ENCODE measurements at regions not wholly inside any gene's neighbourhood (a gene's known extent, or its start where the extent isn't known, plus 50 kb on each side); places are given as distances from the start of the nearest gene placed in this dataset.

DNA sequence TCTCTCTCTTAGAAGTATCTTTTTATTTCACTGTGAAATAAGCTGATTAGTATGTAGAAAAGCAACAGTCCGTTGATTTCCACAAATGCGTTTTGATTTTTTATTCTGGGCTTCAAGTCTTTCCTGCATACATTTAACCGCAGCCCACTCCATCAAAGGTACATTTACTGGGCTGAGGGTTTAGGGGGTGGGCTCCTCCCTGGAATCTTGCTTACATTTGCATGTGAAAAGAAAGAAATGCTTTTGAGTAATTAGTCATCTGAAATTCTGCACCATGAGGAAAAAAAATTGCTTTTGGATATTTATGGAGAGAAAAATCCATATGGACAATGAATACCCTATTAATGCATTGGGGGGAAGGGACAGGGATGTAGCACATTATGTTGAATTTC lies 178.3 kb upstream of the MCHR2 start:
- TF ChIP-seq TAF1 (IDR thresholded peaks at IDR 0.05; ENCODE audit: borderline replicate concordance, insufficient read depth, low read length) (no peak), POLR2AphosphoS5 (IDR thresholded peaks at IDR 0.05; ENCODE audit: low read depth, low read length) (no peak), SIN3A (IDR thresholded peaks at IDR 0.05; ENCODE audit: borderline replicate concordance, insufficient read depth, low read length) (no peak), FOXP2 (optimal IDR thresholded peaks at IDR 0.05; ENCODE audit: borderline replicate concordance, extremely low read depth, extremely low read length, insufficient read depth) (no peak)
- TF ChIP-seq, protein P1, sequence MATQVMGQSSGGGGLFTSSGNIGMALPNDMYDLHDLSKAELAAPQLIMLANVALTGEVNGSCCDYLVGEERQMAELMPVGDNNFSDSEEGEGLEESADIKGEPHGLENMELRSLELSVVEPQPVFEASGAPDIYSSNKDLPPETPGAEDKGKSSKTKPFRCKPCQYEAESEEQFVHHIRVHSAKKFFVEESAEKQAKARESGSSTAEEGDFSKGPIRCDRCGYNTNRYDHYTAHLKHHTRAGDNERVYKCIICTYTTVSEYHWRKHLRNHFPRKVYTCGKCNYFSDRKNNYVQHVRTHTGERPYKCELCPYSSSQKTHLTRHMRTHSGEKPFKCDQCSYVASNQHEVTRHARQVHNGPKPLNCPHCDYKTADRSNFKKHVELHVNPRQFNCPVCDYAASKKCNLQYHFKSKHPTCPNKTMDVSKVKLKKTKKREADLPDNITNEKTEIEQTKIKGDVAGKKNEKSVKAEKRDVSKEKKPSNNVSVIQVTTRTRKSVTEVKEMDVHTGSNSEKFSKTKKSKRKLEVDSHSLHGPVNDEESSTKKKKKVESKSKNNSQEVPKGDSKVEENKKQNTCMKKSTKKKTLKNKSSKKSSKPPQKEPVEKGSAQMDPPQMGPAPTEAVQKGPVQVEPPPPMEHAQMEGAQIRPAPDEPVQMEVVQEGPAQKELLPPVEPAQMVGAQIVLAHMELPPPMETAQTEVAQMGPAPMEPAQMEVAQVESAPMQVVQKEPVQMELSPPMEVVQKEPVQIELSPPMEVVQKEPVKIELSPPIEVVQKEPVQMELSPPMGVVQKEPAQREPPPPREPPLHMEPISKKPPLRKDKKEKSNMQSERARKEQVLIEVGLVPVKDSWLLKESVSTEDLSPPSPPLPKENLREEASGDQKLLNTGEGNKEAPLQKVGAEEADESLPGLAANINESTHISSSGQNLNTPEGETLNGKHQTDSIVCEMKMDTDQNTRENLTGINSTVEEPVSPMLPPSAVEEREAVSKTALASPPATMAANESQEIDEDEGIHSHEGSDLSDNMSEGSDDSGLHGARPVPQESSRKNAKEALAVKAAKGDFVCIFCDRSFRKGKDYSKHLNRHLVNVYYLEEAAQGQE (IDR thresholded peaks at IDR 0.05; ENCODE audit: insufficient read depth in 1 of 2, low read depth in 2 of 2, low read length in 2 of 2), result no peak

DNA sequence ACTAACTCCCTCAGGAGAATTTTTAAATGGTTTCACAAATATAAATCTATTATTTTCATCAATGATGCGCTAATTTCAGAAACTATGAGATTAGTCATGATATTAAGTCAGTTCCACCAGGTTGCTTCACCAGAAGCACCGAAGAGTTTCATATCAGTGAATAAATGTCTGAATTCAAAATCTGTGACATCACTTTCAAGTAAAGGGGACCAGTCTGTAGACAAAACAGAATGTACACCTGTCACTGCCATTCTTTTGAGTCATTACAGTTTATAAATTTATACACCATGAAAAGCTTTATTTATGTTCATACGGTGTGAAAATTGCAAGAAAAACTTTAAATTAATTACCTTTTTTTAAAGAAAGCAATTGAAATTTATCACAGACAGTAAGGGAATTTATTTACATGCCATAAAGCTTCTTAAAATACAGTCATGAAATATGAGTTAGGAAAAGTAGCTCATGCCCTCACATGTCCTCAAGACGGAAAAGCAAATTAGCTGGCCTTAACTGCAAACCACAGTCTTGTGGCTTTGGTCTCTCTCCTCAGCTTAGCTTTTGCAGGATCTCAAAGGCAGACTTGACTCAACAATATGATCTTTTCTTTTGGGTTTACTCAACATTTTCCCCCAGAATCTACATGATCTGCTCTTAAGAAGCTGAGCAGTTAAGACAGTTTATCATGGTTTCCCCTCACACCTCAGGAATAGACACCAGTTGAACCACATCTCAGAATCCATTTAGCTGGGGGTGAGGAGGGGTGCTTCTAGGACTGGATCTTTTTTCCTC lies 177.7 kb upstream of the MCHR2 start:
- TF ChIP-seq POLR2AphosphoS5 (IDR thresholded peaks at IDR 0.05; ENCODE audit: low read depth, low read length), result no peak
- no peak for TF ChIP-seq SIN3A (IDR thresholded peaks at IDR 0.05; ENCODE audit: borderline replicate concordance, insufficient read depth, low read length)
- TF ChIP-seq FOXP2 (optimal IDR thresholded peaks at IDR 0.05; ENCODE audit: borderline replicate concordance, extremely low read depth, extremely low read length, insufficient read depth), result no peak
- TF ChIP-seq TAF1 (IDR thresholded peaks at IDR 0.05; ENCODE audit: borderline replicate concordance, insufficient read depth, low read length), result no peak
- TF ChIP-seq, protein P1 (IDR thresholded peaks at IDR 0.05; ENCODE audit: insufficient read depth in 1 of 2, low read depth in 2 of 2, low read length in 2 of 2), result no peak

DNA sequence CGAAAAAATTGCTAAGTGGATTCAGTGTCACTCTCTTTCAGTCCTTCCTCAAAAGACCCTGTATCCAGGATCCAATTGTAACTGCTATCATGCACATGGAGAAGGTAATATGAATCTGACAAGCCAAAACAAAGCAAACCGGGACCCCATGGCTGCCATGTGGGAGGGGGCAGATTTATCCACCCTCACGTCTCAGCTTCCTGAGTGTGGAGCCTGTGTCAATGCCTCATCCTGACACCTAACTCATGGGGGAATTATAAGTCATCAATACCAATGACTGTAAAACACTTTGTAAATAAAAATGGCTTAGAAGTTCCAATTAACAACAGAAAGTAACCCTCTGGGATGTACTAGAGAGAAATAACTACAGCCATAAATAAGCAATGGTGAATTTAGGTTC lies 174.1 kb upstream of the MCHR2 start:
- TF ChIP-seq FOXP2 (optimal IDR thresholded peaks at IDR 0.05; ENCODE audit: borderline replicate concordance, extremely low read depth, extremely low read length, insufficient read depth) (no peak), TAF1 (IDR thresholded peaks at IDR 0.05; ENCODE audit: borderline replicate concordance, insufficient read depth, low read length) (no peak), SIN3A (IDR thresholded peaks at IDR 0.05; ENCODE audit: borderline replicate concordance, insufficient read depth, low read length) (no peak), POLR2AphosphoS5 (IDR thresholded peaks at IDR 0.05; ENCODE audit: low read depth, low read length) (no peak)
- TF ChIP-seq, protein P1 (IDR thresholded peaks at IDR 0.05; ENCODE audit: insufficient read depth in 1 of 2, low read depth in 2 of 2, low read length in 2 of 2), result no peak

DNA sequence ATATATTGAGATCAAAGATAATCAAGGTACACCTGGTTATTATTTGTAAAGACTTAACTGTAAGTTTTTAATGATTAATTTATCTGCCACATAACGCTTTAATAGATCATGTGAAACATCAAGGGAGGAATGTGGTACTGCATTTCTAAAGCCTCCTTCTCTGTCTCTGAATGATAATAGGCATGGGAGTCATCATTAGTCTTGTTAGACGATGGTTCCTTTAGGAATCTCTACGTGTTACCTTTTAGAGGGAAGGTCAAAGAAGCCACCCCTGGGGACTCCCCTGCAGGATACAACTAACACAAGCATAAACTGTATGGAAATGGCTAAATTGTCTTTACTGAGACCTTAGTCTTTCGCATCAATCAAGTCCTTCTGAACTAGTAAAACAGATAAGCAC lies 173.6 kb upstream of the MCHR2 start:
- TF ChIP-seq FOXP2 (optimal IDR thresholded peaks at IDR 0.05; ENCODE audit: borderline replicate concordance, extremely low read depth, extremely low read length, insufficient read depth) (no peak), TAF1 (IDR thresholded peaks at IDR 0.05; ENCODE audit: borderline replicate concordance, insufficient read depth, low read length) (no peak), SIN3A (IDR thresholded peaks at IDR 0.05; ENCODE audit: borderline replicate concordance, insufficient read depth, low read length) (no peak), POLR2AphosphoS5 (IDR thresholded peaks at IDR 0.05; ENCODE audit: low read depth, low read length) (no peak)
- TF ChIP-seq, protein P1 (IDR thresholded peaks at IDR 0.05; ENCODE audit: insufficient read depth in 1 of 2, low read depth in 2 of 2, low read length in 2 of 2), result no peak
